GM12801 (cell line): ENCODE measurements at regions not wholly inside any gene's neighbourhood (a gene's known extent, or its start where the extent isn't known, plus 50 kb on each side); places are given as distances from the start of the nearest gene placed in this dataset.

ENCODE experiments used
- TF ChIP-seq, protein P1 (sequence below): IDR thresholded peaks from one replicate; pipeline ENCODE4 v1.5.1; 2011; ENCODE audit warnings: control low read depth; ENCODE audit not compliant: insufficient read length; ENCODE audit errors: extremely low read depth

DNA sequence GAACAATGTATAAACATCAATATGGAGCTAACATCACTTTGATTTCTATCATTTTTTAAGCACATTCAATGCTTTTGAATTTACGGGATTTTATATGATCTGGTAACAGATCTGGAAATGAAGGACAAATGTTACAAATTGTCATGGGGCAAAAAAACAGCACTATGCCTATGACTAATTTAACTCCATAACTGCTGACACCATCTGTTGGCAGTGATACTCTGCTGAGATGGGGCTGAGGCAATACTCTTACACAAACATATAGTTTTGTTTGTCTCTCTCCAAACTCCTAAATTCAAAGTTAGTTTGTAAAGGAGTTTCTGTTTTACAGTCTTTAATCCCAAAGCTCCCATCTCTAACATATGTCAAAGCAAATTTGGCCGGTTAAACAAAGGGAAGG lies 132.5 kb upstream of the FER start:
- TF ChIP-seq, protein P1, sequence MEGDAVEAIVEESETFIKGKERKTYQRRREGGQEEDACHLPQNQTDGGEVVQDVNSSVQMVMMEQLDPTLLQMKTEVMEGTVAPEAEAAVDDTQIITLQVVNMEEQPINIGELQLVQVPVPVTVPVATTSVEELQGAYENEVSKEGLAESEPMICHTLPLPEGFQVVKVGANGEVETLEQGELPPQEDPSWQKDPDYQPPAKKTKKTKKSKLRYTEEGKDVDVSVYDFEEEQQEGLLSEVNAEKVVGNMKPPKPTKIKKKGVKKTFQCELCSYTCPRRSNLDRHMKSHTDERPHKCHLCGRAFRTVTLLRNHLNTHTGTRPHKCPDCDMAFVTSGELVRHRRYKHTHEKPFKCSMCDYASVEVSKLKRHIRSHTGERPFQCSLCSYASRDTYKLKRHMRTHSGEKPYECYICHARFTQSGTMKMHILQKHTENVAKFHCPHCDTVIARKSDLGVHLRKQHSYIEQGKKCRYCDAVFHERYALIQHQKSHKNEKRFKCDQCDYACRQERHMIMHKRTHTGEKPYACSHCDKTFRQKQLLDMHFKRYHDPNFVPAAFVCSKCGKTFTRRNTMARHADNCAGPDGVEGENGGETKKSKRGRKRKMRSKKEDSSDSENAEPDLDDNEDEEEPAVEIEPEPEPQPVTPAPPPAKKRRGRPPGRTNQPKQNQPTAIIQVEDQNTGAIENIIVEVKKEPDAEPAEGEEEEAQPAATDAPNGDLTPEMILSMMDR: no peak

DNA sequence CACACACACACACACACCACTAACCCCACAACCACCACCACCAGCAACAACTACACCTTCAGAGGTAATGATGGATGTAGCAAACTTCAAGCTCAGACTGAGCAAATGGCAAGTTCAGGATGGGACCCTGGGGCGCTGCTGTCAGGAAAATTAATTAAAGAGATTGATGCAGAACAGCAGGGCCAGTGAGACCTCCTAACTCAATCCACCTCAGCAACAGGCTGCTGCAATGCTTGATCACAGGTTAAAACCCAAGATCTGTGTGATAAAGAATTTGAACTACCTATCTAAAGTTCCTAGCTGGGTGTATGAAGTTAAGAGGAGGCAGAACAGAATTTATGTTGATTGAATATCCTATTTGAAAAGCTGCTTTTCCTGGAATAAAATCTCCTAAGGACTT lies 140.3 kb upstream of the FER start:
- TF ChIP-seq, protein P1: no peak

DNA sequence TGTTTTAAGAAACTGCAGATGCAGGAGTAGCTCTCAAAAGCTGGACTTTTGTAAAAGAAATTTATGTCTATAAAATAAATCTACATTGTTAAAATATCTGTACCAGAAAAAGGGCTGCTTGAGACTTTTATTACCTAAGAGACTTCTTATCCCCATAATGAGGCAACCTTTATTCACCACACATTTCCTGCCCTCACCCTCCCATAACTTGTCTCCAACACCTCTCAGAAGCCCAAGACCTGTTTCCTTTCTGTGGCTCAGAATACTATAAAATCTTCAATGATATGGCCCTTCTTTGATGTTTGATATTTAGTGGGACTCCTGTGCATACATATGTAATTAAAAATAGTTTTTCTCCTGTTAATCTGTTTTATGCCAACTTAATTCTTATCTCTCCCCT lies 141.5 kb upstream of the FER start:
- TF ChIP-seq, protein P1: no peak

DNA sequence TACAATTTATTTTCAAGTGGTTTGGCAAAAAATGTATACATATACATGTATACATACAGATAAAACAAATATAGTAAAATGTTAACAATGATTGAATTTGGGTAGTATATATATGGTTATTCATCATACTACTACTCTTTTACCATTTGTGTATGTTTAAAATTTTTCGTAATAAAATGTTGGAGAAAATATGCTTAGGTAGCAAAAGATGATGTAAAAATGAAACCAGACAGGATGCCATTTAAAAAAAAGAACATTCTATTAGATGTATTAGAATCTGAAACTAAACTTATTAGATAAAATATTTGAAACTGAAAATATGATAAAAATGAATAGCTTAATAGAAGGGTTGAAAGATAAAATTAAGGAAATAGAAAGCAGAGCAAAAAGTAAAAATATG lies 144.9 kb upstream of the FER start:
- TF ChIP-seq, protein P1: no peak

DNA sequence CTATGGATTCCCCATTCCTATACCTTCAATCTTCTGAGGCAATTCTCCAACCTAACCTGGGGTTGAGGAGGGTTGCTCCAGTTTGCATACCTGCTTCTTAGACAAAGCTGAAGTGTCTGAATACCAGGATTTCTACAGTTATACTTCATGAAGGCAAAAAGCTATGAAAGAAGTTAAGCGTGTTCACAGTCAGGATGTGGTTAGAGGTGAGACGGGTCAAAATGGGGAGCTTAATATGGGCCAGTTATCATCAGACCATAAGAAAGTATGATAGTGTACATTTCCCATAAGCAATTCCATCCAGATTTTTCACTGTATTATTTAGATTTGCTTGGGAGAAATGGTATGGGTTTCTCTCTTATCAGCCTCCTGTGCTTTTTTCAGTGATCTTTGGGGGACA lies 156.9 kb upstream of the FER start:
- TF ChIP-seq, protein P1: no peak

DNA sequence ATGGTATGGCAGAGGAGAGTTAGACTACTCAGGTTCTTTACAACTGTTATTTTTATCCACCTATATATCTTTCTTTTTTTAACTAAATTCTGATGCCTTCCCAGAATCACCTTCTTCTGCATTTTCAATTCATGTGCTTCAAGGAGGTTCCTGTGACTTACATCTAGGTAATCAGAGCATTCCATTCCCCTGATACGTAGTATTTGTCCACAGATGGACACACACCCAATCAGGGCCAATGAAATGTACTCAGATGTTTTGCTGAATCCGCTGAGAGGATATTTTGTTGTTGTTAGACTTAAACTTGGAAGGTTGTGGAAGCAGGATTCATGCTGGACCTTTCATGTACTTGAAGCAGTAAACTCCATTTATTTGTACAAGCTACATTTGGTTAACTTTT lies 159.4 kb upstream of the FER start:
- TF ChIP-seq, protein P1: no peak

DNA sequence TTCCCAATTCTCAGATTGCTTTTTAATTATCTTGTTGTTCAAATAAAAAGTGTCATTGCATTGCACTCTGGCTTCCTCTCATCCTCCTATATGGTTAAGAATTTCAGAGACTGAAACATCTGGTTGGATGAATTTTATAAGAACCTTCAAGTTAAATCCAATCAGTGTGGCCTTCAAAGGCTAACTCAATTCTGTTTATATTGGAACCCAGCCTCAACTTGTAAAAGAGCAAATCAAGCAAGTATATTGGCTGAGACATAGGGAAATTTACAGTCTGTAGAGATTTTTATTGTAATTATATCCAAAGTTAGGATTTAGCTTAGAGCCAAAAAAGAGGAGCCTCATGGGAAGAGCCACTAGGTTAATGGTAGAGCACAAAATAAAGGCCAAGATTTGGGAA lies 159.9 kb upstream of the FER start:
- TF ChIP-seq, protein P1: no peak

DNA sequence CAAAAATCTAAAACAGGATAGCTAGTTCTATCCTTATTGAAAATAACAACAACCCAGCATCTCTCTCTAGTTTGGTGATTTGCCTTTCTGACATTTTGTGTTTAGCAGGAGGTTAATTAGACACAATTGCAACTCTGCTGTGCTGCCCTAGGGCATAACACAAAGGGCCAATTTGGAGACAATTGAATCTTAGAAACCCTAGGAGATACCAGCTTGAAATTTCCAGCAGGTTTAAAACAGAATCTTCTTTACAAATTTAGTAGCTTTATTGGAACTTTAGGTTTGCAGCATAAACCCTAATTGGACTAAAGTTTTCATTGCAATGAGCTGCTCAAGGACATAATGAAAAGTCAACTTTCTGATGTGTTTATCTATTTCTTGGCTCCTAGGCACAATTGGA lies 166.7 kb upstream of the FER start:
- TF ChIP-seq, protein P1: no peak
